NOMO-1 treated with dmso at 0.1 percent for 144 hours (cell line): ENCODE measurements at regions not wholly inside any gene's neighbourhood (a gene's known extent, or its start where the extent isn't known, plus 50 kb on each side); places are given as distances from the start of the nearest gene placed in this dataset.
"Not testable (repeated sequence)": the region's sequence is repeated elsewhere in the genome, so short reads cannot be mapped to it uniquely, and the experiment has no call there.

Experiments
- DNase-seq: peaks from one replicate; lab custom pipeline; 2025; ENCODE audit not compliant: unreplicated experiment; lab: John Stamatoyannopoulos, UW

DNA sequence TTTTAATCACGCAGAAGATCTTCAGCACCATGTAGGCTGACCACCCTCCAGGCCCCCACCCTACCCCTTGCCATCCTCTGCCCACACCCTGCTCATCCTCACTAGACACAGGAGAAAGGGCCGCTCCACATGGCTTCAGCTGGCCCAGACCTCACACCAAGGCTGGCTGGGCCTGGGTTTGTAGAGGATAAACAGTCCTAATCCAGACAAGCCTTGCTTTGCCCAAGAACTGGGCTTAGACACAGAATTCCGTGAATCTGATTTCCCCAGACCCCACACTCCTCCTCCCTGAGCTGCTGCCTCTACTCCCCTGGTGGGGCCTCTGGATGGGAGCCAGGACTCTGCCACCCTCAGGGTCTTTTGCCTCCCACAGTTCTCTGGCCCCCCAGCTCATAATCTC lies 185.3 kb downstream of the CYP26B1 start:
- no peak for DNase-seq

DNA sequence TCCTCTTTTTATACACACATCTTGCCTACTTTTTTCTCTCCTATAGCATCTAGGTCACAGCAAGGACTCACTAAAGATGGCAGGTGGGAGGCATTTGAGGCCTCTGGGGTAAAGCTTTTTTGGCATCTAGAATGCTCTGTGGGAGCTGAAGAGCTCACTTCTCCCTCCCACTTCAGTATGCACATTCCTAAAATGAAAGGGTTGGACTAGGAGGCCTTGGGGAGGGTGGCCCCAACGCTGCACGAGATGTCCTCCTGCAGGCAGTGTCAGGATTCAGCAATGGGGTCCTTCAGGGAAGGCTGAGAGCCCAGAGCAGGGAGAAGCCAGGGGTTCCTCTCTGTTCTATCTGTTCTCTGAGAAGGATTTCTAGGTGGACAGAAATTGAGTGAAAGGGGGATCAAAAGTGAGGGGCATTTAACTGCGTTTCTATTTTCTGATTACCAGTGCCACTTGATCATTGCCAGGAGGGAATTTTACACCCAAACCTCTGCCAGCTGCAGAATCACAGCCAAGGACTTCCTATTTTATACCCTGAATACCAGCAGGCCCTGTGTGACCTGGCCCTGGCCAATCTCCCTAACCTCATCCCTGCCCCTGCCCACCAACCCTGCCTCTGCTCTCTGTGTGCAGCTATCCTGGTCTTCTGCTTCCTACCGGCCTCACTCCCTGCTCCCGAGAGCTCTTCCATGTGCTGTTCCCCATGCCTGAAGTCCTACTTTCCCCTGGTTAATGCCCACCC lies 186.2 kb downstream of the CYP26B1 start:
- DNase-seq = no peak

DNA sequence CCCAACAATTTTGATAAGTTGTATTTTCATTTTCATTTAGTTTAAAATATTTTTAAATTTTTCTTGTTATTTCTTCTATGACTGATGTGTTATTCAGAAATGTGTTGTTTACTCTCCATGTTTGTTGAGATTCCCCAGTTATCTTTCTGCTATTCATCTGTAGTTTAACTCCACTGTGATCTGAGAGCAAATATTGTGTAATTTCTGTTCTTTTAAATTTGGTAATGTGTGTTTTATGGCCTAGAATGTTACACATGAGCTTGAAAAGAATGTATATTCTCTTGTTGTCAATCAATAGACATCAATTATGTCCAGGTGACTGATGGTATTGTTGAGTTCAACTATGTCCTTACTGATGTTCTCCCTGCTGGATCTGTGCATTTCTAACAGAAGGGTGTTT lies 188.2 kb downstream of the CYP26B1 start:
- DNase-seq = no peak

DNA sequence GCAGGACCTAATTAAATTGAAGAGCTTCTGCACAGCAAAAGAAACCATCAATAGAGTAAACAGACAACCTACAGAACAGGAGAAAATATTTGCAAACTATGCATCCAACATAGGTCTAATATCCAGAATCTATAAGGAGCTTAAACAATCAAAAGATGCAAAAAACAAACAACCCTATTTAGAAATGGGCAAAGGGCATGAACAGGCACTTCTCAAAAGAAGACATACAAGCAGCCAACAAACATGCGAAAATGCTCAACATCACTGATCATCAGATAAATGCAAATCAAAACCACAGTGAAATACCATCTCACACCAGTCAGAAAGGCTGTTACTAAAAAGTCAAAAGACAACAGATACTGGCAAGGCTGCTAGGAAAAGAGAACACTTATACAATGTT lies 189.2 kb downstream of the CYP26B1 start:
- not testable (repeated sequence) for DNase-seq

DNA sequence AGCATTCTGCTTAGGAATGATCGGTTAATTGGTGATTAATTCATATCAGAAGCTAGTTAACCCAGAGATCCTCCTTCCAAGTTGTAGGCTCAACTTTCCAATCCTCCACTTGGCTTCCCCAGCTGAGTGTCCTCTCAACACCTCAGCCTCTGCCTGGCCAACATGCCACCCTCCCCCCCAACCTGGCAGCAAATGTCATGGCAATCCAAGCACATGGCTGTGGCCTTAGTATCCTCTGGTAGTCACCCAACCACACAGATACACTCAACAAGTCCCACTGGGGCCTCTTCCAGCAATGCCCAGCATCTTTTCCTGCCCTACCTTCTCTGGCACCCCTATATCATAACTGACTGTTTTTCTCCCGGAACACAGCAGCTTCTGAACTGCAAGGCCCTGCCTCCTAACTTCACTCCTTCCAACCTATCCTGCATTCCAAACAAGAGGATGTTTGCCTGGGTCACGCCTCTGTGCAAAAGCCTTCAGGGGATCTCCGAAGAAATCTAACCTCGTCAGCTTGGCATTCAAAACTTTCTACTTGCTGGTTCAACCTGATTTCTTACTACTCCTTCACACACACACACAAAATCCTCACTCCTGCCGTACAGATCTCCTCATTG lies 195.0 kb downstream of the CYP26B1 start:
- DNase-seq = no peak

DNA sequence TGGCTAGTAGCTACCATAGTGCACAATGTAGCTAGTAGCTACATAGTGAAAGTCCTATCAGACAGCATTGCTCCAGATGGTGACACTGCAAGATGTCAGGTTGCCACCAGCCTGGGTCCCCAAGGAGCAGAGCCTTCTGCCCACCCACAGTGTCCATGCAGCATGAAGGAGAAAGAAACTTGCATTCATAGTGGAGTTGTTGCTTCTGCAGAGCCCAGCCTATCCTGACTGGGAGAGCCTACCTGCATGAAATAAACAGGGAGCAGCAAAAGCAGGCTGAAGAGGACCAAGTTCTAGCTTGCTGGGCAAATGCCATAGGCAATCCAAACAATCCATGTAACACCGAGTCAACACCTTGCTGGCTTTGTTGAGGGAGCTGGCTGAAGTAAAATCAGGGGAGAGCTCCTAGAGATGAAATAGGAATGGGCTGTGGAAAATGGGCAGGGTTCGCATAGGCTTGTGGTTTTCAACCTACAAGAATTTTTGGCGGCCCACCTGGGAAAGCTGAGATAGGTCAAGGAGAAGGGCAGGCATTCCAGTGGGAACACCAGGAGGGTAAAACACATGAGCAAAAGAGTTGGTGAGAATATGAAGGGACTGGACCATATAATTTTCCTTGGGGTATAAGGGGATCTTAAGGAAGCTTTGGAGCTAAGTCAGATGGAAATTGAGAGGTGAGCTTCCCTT lies 195.8 kb downstream of the CYP26B1 start:
- DNase-seq = no peak

DNA sequence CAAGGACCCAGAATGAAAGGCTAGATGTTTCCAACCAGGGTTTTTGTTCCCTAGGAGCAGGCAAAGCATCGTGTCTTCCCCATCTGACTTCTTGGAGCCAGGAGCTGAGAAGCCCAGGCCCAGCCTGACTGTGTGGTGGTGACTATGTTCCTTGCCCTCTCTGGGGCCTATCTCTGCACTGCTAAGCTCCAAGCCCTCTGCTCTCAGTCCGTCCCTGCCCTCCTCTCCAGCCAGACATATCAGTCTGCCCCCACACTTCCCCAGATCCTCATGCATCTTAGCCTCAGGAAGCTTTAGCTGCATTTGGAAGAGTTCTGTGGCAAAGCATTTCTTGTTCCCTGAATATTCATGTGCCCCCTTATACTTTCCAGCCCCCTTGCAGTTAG lies 196.6 kb downstream of the CYP26B1 start:
- no peak for DNase-seq

DNA sequence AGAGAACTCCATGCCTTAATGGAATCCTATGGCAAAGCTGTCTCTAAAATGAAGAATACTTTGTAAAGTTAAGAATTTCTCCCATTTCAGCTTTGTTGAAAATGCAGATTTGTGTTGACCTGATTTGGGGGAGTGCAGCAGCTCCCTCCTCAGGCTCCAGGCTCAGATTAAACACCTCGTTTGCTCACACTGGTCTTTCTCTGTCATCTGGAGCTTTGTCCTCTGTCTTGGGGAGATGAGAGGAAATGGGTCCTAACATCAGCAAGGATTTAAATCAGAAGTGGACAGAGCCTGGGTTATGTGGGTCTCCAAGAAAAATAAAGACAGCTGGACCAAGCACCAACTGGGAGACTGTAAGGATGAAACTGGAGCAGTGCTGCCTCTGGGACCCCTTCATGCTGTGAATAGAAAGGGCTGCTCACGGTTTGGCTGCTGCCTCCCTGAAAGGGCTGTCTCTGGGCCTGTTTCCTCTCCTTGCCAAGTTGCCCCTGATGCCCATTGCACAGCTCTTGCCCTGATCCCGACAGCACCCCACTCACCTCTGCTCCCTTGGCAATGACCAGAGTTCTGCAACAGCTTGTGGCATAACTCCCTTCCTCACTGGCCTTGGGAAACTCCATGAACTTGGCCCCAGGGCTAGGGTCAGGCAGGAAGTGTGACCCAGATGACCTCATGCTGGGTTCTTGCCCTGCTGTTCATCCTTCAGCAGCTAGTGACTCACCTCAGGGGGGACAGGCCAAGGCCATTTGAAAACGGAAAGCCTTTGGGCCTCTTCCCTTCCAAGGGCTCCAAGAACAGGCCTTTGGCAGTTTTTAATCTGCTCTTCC lies 197.2 kb downstream of the CYP26B1 start:
- no peak for DNase-seq

DNA sequence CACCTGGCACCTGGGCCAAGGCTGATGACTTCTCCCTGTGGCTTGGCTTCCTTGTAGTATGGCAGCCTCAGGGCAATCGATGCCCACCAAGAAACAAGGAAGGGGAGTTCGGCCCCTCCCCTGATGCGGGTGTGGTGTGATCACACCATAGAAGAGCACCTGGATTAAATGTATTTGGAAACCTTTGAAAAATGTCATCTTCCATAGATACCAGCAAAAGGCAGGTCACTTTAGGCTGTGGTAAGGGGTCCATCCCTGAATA lies 198.2 kb downstream of the CYP26B1 start:
- no peak for DNase-seq

DNA sequence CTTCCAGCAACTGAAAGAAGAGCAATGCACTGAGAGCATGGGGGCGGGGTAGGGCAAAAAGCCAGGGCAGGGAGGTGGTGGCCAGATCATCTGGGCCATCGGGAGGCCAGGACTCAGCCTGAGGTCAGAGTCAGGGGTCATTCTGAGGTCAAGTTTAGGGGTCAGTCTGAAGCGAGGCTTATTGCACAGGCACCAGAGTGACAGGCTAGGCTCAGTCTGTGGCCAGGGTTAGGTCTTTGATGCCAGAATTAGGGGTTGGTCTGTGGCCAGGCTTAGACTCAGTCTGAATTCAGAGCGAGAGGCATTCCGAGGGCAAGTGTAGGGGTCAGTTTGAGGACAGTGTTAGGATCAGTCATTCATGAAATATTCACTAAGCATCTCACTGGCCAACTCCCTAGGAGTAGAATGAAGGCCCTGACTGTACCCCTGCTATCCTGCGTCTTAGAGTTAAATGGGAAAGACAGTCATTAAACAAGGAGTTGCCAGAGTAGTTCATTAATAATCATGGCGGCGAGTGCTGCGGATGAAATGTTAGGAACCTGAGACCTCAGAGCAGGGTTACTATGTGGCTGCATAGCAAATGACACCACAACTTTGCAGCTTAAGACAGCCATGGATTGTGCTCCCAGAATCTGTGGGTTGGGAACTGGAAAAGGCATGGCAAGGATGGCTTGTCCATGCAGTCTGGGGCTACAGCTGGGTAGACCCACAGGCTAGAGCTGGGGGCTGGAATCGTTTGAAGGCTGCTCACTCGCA lies 198.7 kb downstream of the CYP26B1 start:
- no peak for DNase-seq

DNA sequence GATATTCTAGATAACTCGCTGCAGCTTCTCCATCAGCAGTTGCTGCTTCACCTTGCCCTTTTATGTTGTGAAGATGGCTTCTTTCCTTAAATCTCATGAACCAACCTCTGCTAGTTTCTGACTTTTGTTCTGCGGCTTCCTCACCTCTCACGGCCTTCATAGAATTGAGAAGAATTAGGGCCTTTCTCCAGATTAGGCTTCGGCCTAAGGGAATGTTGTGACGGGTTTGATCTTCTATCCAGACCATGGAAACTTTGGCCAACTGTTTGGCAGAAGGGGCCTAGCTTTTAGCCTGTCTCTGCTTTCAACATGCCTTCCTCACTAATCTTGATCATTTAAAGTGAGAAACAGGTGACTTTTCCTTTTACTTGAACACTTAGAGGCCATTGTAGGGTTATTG lies 199.9 kb downstream of the CYP26B1 start:
- no peak for DNase-seq

DNA sequence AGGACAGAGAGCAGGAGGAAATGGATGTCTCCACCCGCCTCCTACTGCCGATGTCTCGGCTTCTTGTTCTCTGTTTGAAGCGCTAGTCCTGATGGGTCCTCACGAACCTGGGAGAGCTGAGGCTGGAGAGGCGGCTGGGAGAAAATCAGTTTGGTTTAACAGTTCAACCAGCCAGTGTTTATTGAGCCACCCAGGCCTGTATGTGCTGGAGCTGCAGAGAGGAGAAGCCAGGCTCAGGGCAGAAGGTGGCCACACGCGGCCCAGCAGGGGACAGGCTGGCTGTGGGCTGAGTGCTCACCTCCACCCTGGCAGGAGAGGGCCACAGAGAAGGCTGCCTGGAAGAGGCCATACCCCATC lies 202.1 kb downstream of the CYP26B1 start:
- DNase-seq = no peak

DNA sequence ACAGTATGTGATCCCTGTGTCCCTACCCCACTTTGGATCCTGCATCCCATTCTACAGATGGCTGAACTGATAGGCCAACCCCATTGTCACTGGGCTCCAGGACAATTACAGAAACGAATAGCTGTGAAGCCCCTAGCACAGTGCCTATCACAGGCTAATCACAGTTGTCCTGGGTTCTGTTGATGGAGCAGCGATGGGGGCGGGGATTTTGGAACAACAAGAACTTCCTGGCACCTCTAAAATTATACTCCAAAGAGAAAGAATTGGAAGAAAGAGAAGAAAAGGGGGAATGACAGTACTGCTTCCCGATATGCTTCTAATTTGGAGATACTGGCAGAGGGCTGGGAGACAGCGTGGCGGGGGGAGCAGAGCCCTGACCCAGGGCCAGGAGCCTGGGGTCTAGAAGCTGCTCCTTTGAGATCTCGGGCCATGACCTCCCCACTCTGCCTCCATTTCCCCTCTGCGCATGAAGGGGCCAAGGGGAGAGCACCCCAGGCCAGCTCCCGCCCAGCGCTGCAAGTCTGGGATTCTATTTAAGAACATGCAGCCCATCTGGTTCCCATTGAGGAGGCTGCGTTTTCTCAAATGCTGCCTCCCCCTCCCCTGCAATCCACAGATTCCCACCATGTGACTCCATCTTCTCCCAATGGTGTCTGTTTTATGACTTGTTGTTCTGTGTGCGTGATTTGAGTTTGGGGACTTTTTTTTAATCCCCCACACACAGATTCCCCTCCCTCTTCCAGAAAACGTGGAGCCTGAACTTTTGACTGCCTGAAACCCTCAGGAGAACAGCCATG lies 202.7 kb downstream of the CYP26B1 start:
- no peak for DNase-seq

DNA sequence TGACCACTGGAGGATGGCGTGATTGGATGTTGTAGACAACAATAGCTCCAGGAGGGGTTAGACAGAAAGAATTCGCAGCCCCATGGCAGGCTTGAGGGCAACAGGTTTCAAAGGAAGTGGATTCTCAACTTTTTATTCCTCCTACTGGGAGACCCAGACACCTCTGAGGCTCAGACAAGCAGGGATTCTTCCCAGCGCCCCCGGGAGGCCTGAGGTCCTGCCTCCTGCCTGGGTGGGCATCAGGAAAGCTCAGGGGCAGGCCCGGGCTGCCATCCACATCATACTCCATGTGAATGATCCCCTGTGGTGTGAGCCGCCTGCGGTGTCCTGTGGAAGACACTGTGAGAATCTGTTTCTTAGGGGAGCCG lies 203.5 kb downstream of the CYP26B1 start:
- DNase-seq = no peak

DNA sequence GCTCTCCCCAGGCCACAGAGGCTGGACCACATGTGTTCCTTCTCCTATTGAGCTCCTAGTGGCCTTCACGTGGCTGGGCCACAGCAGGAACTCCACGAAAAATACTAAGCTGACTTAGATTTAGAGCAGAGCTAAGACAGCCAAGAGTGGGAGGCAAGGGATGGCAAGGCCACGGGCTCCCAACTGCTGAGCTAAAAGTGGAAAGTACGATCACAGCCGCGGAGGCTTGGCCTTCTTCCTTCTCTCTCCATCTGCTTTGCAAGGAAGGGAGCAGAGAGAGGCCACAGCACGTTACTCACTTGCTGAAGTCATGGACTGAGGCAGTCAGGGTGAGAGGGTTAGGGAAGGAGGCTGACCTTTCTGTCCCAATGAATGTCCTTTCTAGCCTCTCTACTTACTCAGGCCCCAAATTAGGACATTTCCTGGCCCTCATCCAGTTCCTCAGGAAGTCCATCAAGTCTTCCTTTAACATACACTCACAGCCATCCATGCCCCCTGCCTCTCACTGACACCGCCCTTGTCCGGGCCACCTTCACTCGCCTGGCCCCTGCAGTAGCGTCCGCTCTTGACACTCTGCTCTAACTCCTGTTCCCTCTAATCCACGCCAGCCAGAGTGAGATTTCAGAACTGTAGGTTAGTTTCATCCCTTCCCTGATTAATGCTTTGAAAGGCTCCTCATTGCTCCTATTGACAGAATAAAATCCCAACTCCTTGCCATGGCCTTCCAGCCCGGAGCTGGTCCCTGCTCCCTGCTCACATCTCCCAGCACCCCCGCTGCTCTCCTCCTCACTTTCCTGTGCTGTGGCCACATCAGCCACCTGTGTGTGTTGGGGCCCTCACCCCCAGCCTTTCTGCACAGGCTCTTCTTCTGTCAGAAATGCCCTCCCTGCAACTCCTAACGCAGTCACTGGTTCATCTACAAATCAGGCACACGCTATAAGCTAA lies 204.2 kb downstream of the CYP26B1 start:
- DNase-seq = no peak

DNA sequence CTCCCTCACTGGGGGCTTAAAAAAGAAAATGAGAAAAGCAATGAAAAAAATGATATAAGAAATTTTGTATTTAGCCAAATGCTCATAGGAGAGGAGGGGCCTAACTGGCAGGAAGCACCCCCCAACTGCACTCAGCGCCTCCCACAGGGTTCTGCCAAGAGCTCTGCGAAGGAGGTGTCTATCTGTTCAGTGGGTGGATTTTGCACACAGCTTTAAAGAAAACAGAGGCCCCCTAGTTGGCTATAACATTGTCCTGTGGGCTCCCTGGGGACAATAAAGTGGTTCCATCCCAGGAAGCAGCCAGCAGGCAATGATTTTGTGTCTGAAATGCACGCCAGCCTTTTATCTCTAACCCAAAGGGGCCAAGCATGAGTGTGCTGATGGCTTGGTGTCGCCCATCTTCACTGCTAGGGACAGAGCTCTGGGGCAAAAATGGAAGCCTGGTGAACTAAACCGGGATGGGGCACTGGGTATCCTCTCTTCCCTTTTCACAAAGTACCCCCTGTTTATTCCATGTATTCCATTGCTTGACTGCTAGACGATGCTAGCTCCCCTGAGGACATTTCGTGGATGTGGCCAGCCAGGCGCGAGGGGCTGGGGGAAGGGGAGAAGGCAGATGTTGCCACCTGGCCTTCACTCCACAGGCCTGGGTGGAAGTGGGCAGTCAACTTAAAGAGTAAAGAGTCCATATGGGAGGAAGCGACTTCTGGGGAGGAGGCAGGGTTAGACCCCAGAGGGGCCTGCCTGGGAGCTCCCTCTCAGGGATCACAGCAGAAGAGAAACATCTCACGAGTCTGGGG lies 205.7 kb downstream of the CYP26B1 start:
- no peak for DNase-seq

DNA sequence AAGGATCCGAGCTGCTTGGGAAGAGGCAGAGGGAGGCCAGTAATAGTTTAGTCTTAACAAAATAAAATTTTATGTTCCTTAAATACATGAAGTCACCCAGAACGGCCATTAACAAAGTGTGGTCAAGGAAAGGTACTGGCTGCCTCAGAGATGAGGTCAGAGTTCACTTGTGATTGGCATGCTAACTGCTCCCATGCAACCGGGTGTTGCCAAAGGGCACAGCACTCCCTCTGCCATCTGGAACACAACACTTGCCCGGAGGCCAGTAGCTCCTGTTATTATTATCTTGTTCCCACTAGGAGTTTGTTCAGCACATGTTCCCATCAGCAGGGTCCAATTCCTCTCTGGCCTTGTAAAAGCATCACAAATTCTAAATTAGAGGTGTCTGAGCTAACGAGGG lies 207.0 kb downstream of the CYP26B1 start:
- DNase-seq = no peak
